Stimulated activated CD4-positive, alpha-beta T cell treated with anti-CD3 and anti-CD28 coated beads, TNF-alpha, amount 100 ng/mL, for 1 hour (primary cell): ENCODE measurements at regions not wholly inside any gene's neighbourhood (a gene's known extent, or its start where the extent isn't known, plus 50 kb on each side); places are given as distances from the start of the nearest gene placed in this dataset.
"Not testable (repeated sequence)": the region's sequence is repeated elsewhere in the genome, so short reads cannot be mapped to it uniquely, and the experiment has no call there.

Experiments used
- DNase-seq, 3 donors: peaks; one replicate each; pipeline ENCODE4 v3.0.0-alpha.2; 2020; ENCODE audit warnings: low read depth in 3 of 3, low spot score in 1 of 3

GRCh38 chr6:155561257-155561965, 105.8 kb upstream of the NOX3 start:
- no peak for DNase-seq

GRCh38 chr6:155549928-155550327, 94.3 kb upstream of the NOX3 start:
- no peak for DNase-seq

- DNase-seq: no peak
Observed at GRCh38 chr6:155549028-155549798, 93.6 kb upstream of the NOX3 start.

GRCh38 chr6:155548576-155548975, 92.9 kb upstream of the NOX3 start:
- no peak for DNase-seq

GRCh38 chr6:155544677-155545076, 89.0 kb upstream of the NOX3 start:
- DNase-seq: no peak

GRCh38 chr6:155543166-155543847, 87.7 kb upstream of the NOX3 start:
- DNase-seq: no peak

GRCh38 chr6:155542036-155542435, 86.4 kb upstream of the NOX3 start:
- DNase-seq: no peak

- no peak for DNase-seq
Observed at GRCh38 chr6:155538708-155539390, 83.2 kb upstream of the NOX3 start.

- no peak for DNase-seq
Observed at GRCh38 chr6:155534678-155535077, 79.0 kb upstream of the NOX3 start.

GRCh38 chr6:155530219-155530834, 74.7 kb upstream of the NOX3 start:
- DNase-seq: no peak

- DNase-seq: not testable (repeated sequence)
Observed at GRCh38 chr6:155529814-155530213, 74.2 kb upstream of the NOX3 start.

GRCh38 chr6:155528982-155529453, 73.4 kb upstream of the NOX3 start:
- DNase-seq: no peak

- no peak for DNase-seq
Observed at GRCh38 chr6:155528335-155528734, 72.7 kb upstream of the NOX3 start.

- no peak for DNase-seq
Observed at GRCh38 chr6:155527443-155527842, 71.8 kb upstream of the NOX3 start.

GRCh38 chr6:155523821-155524651, 68.4 kb upstream of the NOX3 start:
- no peak for DNase-seq

- no peak for DNase-seq
Observed at GRCh38 chr6:155521719-155522118, 66.1 kb upstream of the NOX3 start.

- no peak for DNase-seq
Observed at GRCh38 chr6:155520078-155520477, 64.4 kb upstream of the NOX3 start.

- DNase-seq: no peak
Observed at GRCh38 chr6:155519176-155519738, 63.6 kb upstream of the NOX3 start.

- DNase-seq: no peak
Observed at GRCh38 chr6:155517294-155517693, 61.7 kb upstream of the NOX3 start.

- no peak for DNase-seq
Observed at GRCh38 chr6:155510879-155511278, 55.2 kb upstream of the NOX3 start.
